ENCODE measurements at regions not wholly inside any gene's neighbourhood (a gene's known extent, or its start where the extent isn't known, plus 50 kb on each side); places are given as distances from the start of the nearest gene placed in this dataset.

GRCh38 chr17:5780476-5780875 is 196.2 kb upstream of the NLRP1 start:
- no peak overlapping the region for H3K27ac ChIP-seq

GRCh38 chr17:5781236-5781927 is 197.1 kb upstream of the NLRP1 start:
- Histone ChIP-seq H3K9me3 (peaks cover 22% of the 10 kb centered on the region), H3K36me3 (no peaks in the 10 kb centered on the region), H3K4me3 (no peak overlapping the region), H4K20me1 (no peaks in the 10 kb centered on the region), H3K4me1 (peaks cover 21% of the 10 kb centered on the region), H3K4me2 (no peak overlapping the region), H3K27ac (no peak overlapping the region), H3K9ac (no peak overlapping the region), H3K27me3 (no peaks in the 10 kb centered on the region)
- no peak for TF ChIP-seq Cebpa-rat (IDR thresholded peaks at IDR 0.05)

More at GRCh38 chr17:5780476-5780875, 196.2 kb upstream of the NLRP1 start:
- no peak for TF ChIP-seq Cebpa-rat (IDR thresholded peaks at IDR 0.05)
- no peaks in the 10 kb centered on the region for H3K36me3 ChIP-seq
- no peak overlapping the region for H3K4me2 ChIP-seq
- no peaks in the 10 kb centered on the region for H4K20me1 ChIP-seq
- H3K4me1 ChIP-seq = peaks cover 19% of the 10 kb centered on the region
- H3K9ac ChIP-seq = no peak overlapping the region
- H3K9me3 ChIP-seq = peaks cover 22% of the 10 kb centered on the region
- H3K4me3 ChIP-seq = no peak overlapping the region
- H3K27me3 ChIP-seq = no peaks in the 10 kb centered on the region

GRCh38 chr17:5783269-5783668 is 199.0 kb upstream of the NLRP1 start:
- Histone ChIP-seq H3K9ac (no peak overlapping the region), H3K4me3 (no peak overlapping the region), H3K9me3 (peaks cover 22% of the 10 kb centered on the region), H3K4me2 (no peak overlapping the region), H3K27me3 (no peaks in the 10 kb centered on the region), H3K4me1 (peaks cover 36% of the 10 kb centered on the region), H4K20me1 (no peaks in the 10 kb centered on the region), H3K27ac (no peak overlapping the region), H3K36me3 (no peaks in the 10 kb centered on the region)
- no peak for TF ChIP-seq Cebpa-rat (IDR thresholded peaks at IDR 0.05)

GRCh38 chr17:5783851-5784250 is 199.5 kb upstream of the NLRP1 start:
- Histone ChIP-seq H4K20me1 (no peaks in the 10 kb centered on the region), H3K4me3 (no peak overlapping the region), H3K4me2 (no peak overlapping the region), H3K4me1 (peaks cover 36% of the 10 kb centered on the region), H3K9me3 (peaks cover 22% of the 10 kb centered on the region), H3K27me3 (no peaks in the 10 kb centered on the region), H3K9ac (no peak overlapping the region), H3K36me3 (no peaks in the 10 kb centered on the region), H3K27ac (no peak overlapping the region)
- no peak for TF ChIP-seq Cebpa-rat (IDR thresholded peaks at IDR 0.05)

- peak overlapping the region; percentile 89 for H3K4me2 ChIP-seq
- no peak for TF ChIP-seq Cebpa-rat (IDR thresholded peaks at IDR 0.05)
- no peaks in the 10 kb centered on the region for H3K36me3 ChIP-seq
- no peaks in the 10 kb centered on the region for H3K27me3 ChIP-seq
- peaks cover 22% of the 10 kb centered on the region for H3K9me3 ChIP-seq
- H3K27ac ChIP-seq = peak overlapping the region; percentile 64; the same call in 1 of the 2 replicates
- peak overlapping the region; percentile 26; the same call in 1 of the 2 replicates for H3K9ac ChIP-seq
- H3K4me3 ChIP-seq = no peak overlapping the region
- no peaks in the 10 kb centered on the region for H4K20me1 ChIP-seq
- H3K4me1 ChIP-seq = peaks cover 36% of the 10 kb centered on the region
Measured at GRCh38 chr17:5784791-5785190, 200.5 kb upstream of the NLRP1 start.

GRCh38 chr17:5785338-5785737 is 201.0 kb upstream of the NLRP1 start:
- Histone ChIP-seq H4K20me1 (no peaks in the 10 kb centered on the region), H3K4me1 (peaks cover 36% of the 10 kb centered on the region), H3K36me3 (no peaks in the 10 kb centered on the region), H3K27ac (peak overlapping the region; percentile 64), H3K4me3 (peak overlapping the region; percentile 35; the same call in 1 of the 2 replicates), H3K9ac (peak overlapping the region; percentile 73; the same call in 1 of the 2 replicates), H3K27me3 (no peaks in the 10 kb centered on the region), H3K9me3 (peaks cover 22% of the 10 kb centered on the region), H3K4me2 (peak overlapping the region; percentile 89)
- no peak for TF ChIP-seq Cebpa-rat (IDR thresholded peaks at IDR 0.05)

- H3K9ac ChIP-seq = peak overlapping the region; percentile 73; the same call in 1 of the 2 replicates
- H4K20me1 ChIP-seq = no peaks in the 10 kb centered on the region
- peak overlapping the region; percentile 89 for H3K4me2 ChIP-seq
- TF ChIP-seq Cebpa-rat (IDR thresholded peaks at IDR 0.05) = no peak
- H3K4me1 ChIP-seq = peaks cover 36% of the 10 kb centered on the region
- H3K27ac ChIP-seq = peak overlapping the region; percentile 64
- peaks cover 22% of the 10 kb centered on the region for H3K9me3 ChIP-seq
- no peaks in the 10 kb centered on the region for H3K27me3 ChIP-seq
- no peaks in the 10 kb centered on the region for H3K36me3 ChIP-seq
- peak overlapping the region; percentile 35 for H3K4me3 ChIP-seq
Measured at GRCh38 chr17:5785867-5786509, 201.7 kb upstream of the NLRP1 start.

- Histone ChIP-seq H3K9ac (peak overlapping the region; percentile 73; the same call in 1 of the 2 replicates), H3K27ac (peak overlapping the region; percentile 64), H3K4me2 (peak overlapping the region; percentile 89), H3K9me3 (peaks cover 22% of the 10 kb centered on the region), H3K4me1 (peaks cover 36% of the 10 kb centered on the region), H3K36me3 (no peaks in the 10 kb centered on the region), H3K27me3 (no peaks in the 10 kb centered on the region), H4K20me1 (no peaks in the 10 kb centered on the region), H3K4me3 (0 out of 2 replicates have a peak overlapping the region, but pooled peaks have one; percentile 4)
- no peak for TF ChIP-seq Cebpa-rat (IDR thresholded peaks at IDR 0.05)
Measured at GRCh38 chr17:5786510-5786875, 202.2 kb upstream of the NLRP1 start.

GRCh38 chr17:5788266-5788900 is 204.1 kb upstream of the NLRP1 start:
- H3K4me2 ChIP-seq = no peak overlapping the region
- H3K27me3 ChIP-seq = no peaks in the 10 kb centered on the region
- no peak overlapping the region for H3K9ac ChIP-seq
- H3K36me3 ChIP-seq = no peaks in the 10 kb centered on the region
- no peak for TF ChIP-seq Cebpa-rat (IDR thresholded peaks at IDR 0.05)
- peaks cover 21% of the 10 kb centered on the region for H3K9me3 ChIP-seq
- no peaks in the 10 kb centered on the region for H4K20me1 ChIP-seq
- peaks cover 36% of the 10 kb centered on the region for H3K4me1 ChIP-seq
- H3K27ac ChIP-seq = no peak overlapping the region
- no peak overlapping the region for H3K4me3 ChIP-seq

GRCh38 chr17:5789528-5789927 is 205.2 kb upstream of the NLRP1 start:
- Histone ChIP-seq H4K20me1 (no peaks in the 10 kb centered on the region), H3K4me2 (no peak overlapping the region), H3K9ac (no peak overlapping the region), H3K36me3 (no peaks in the 10 kb centered on the region), H3K4me3 (no peak overlapping the region), H3K4me1 (peaks cover 40% of the 10 kb centered on the region), H3K27me3 (no peaks in the 10 kb centered on the region), H3K27ac (no peak overlapping the region), H3K9me3 (peaks cover 10% of the 10 kb centered on the region)
- no peak for TF ChIP-seq Cebpa-rat (IDR thresholded peaks at IDR 0.05)
